ENCODE measurements at regions not wholly inside any gene's neighbourhood (a gene's known extent, or its start where the extent isn't known, plus 50 kb on each side); places are given as distances from the start of the nearest gene placed in this dataset.

GRCh38 chr14:57049848-57050247 is 218.9 kb downstream of the EXOC5 start:
- no peak for TF ChIP-seq CTCF (IDR thresholded peaks at IDR 0.05)
- no peak for TF ChIP-seq EZH2phosphoT487 (IDR thresholded peaks at IDR 0.05)

Measured in neural progenitor cell (in vitro differentiated cells).